K562 (cell line): ENCODE measurements at regions not wholly inside any gene's neighbourhood (a gene's known extent, or its start where the extent isn't known, plus 50 kb on each side); places are given as distances from the start of the nearest gene placed in this dataset.

Experiments
- ATAC-seq: fragments of 200-7000 bp; cut with Tn5 transposase; 3 replicates; pipeline ENCODE4 v1.9.1; 2020; ENCODE audit warnings: moderate library complexity
- BruUV-seq: library from RNA; stranded (reverse); fragments of 400-500 nt; replicated peaks from 2 replicates; lab custom pipeline; 2021; lab: Mats Ljungman, UMichigan
- CTCF ChIA-PET: fragments of 300-600 bp; formaldehyde crosslinking; extraction: SDS; loops from one replicate; lab custom pipeline; 2021; ENCODE audit warnings: low intra/inter-chr PET ratio; lab: Yijun Ruan, JAX
- POLR2A ChIA-PET: fragments of 300-600, 350-650 bp; sonication (Branson Sonifier 250); formaldehyde crosslinking; extraction: SDS; loops from one replicate; lab custom pipeline; 2021; ENCODE audit warnings: antibody characterized with exemption, inconsistent platforms; lab: Yijun Ruan, JAX
- DNase-seq, 4 experiments: peaks; one replicate each; pipeline versions ENCODE4 v3.0.0 to v3.0.0-alpha.2; 2011 to 2018; ENCODE audit warnings: low spot score in 3 of 4, mixed read lengths in 3 of 4; ENCODE audit errors: extremely low read depth in 1 of 4
- FAIRE-seq: peaks from 2 replicates; lab custom pipeline; 2011; peaks lifted over from hg19 to GRCh38; lab: Jason Lieb, UNC
- H2AFZ ChIP-seq: 2 replicates; pipeline ENCODE4 v1.6.0; 2011; ENCODE audit warnings: low read depth, low read length, control low read depth, inconsistent platforms
- H3K27ac ChIP-seq: fragments of 200-600 bp; 3 replicates; pipeline ENCODE4 v1.8.0; 2011; ENCODE audit warnings: low read depth, mild to moderate bottlenecking, control low read depth, inconsistent platforms, low read length, moderate library complexity, mixed read lengths; ENCODE audit errors: extremely low read depth
- H3K27me3 ChIP-seq, 2 experiments: fragments of 300-600 bp in 1 of 2; 2 replicates in 1 of 2; 3 replicates in 1 of 2; pipeline versions ENCODE4 v1.6.0 to v1.8.0; 2011; ENCODE audit warnings: inconsistent platforms in 2 of 2, low read length in 2 of 2, mild to moderate bottlenecking in 1 of 2, mixed read lengths in 1 of 2, moderate library complexity in 1 of 2; ENCODE audit not compliant: control insufficient read depth in 2 of 2, insufficient read depth in 2 of 2
- H3K36me3 ChIP-seq: fragments of 300-600 bp; 3 replicates; pipeline ENCODE4 v1.8.0; 2011; ENCODE audit warnings: mild to moderate bottlenecking, low read length, inconsistent platforms; ENCODE audit not compliant: control insufficient read depth, insufficient read depth
- H3K4me1 ChIP-seq, 2 experiments: fragments of 200-600 bp in 1 of 2; replicated peaks in 1 of 2; 2 replicates in 1 of 2; 3 replicates in 1 of 2; pipeline versions ENCODE4 v1.5.1 to v1.8.0; 2011; ENCODE audit warnings: inconsistent platforms in 2 of 2, low read length in 2 of 2, mild to moderate bottlenecking in 1 of 2, mixed read lengths in 1 of 2, moderate library complexity in 1 of 2; ENCODE audit not compliant: control insufficient read depth in 2 of 2, insufficient read depth in 2 of 2
- H3K4me2 ChIP-seq: 2 replicates; pipeline ENCODE4 v1.6.1; 2011; ENCODE audit warnings: low read length, control low read depth, inconsistent platforms, mixed read lengths; ENCODE audit not compliant: insufficient read depth
- H3K4me3 ChIP-seq: fragments of 200-600 bp; sonication (generic), shearing (Covaris generic); 2 replicates; pipeline ENCODE4 v1.5.1; 2016; ENCODE audit warnings: control low read depth, inconsistent platforms
- H3K79me2 ChIP-seq: fragments of 200-600 bp; 3 replicates; pipeline ENCODE4 v1.8.0; 2011; ENCODE audit warnings: low read length, inconsistent platforms; ENCODE audit not compliant: control insufficient read depth, insufficient read depth
- H3K9ac ChIP-seq, 2 experiments: 2 replicates each; pipeline versions ENCODE4 v1.6.0 to v1.6.1; 2011; ENCODE audit warnings: low read depth in 2 of 2, low read length in 2 of 2, control low read depth in 1 of 2, inconsistent platforms in 1 of 2, mild to moderate bottlenecking in 1 of 2, mixed read lengths in 1 of 2; ENCODE audit not compliant: insufficient read depth in 1 of 2
- H3K9me1 ChIP-seq: one replicate; pipeline ENCODE4 v1.6.0; 2011; ENCODE audit warnings: inconsistent platforms, mild to moderate bottlenecking, low read length, moderate library complexity; ENCODE audit not compliant: control insufficient read depth, insufficient read depth
- H3K9me3 ChIP-seq: replicated peaks from 2 replicates; pipeline ENCODE4 v1.5.1; 2011; ENCODE audit warnings: low read depth, low read length, inconsistent platforms; ENCODE audit not compliant: control insufficient read depth, insufficient read depth
- H4K20me1 ChIP-seq: replicated peaks from 2 replicates; pipeline ENCODE4 v1.6.1; 2011; ENCODE audit warnings: low read length, inconsistent platforms, mixed read lengths; ENCODE audit not compliant: control insufficient read depth, insufficient read depth
- CEBPG ChIP-seq, 3 experiments: fragments of 200-800 bp in 1 of 3; sonication (Bioruptor generic) in 1 of 3; sonication (generic) in 1 of 3; formaldehyde crosslinking in 1 of 3; IDR thresholded peaks in 2 of 3; conservative IDR thresholded peaks in 1 of 3; 2 replicates each; pipeline versions ENCODE4 v1.6.1 to v1.8.0; 2016 to 2022; ENCODE audit warnings: missing compliant biosample characterization in 2 of 3, missing genetic modification characterization in 2 of 3, mild to moderate bottlenecking in 1 of 3, missing genetic modification reagents in 1 of 3
- DPF2 ChIP-seq: fragments of 450-650 bp; IDR thresholded peaks from 2 replicates; pipeline ENCODE4 v1.6.1; 2016
- EP400 ChIP-seq: fragments of 450-650 bp; IDR thresholded peaks from 2 replicates; pipeline ENCODE4 v1.6.1; 2017; ENCODE audit warnings: antibody characterized with exemption, mild to moderate bottlenecking, moderate library complexity
- ESRRA ChIP-seq: fragments of 450-650 bp; IDR thresholded peaks from 2 replicates; pipeline ENCODE4 v1.6.1; 2014; ENCODE audit warnings: low read depth, mild to moderate bottlenecking, moderate library complexity, borderline replicate concordance
- ESRRB ChIP-seq: fragments of 250-450 bp; sonication (Bioruptor Pico); IDR thresholded peaks from 2 replicates; pipeline ENCODE4 v1.5.0; 2020; ENCODE audit warnings: mild to moderate bottlenecking, moderate library complexity, borderline replicate concordance
- GABPA ChIP-seq: fragments of 200-800 bp; sonication (Bioruptor generic); conservative IDR thresholded peaks from 2 replicates; pipeline ENCODE4 v1.6.1; 2016; ENCODE audit warnings: low read depth, missing genetic modification characterization, missing compliant biosample characterization
- KAT8 ChIP-seq: fragments of 450-650 bp; IDR thresholded peaks from 2 replicates; pipeline ENCODE4 v1.6.1; 2016; ENCODE audit warnings: low read depth, mild to moderate bottlenecking
- MCM7 ChIP-seq, 2 experiments: fragments of 450-650 bp; IDR thresholded peaks; 2 replicates each; pipeline ENCODE4 v1.6.1; 2016 to 2018
- NCOA4 ChIP-seq: fragments of 450-650 bp; IDR thresholded peaks from 2 replicates; pipeline ENCODE4 v1.6.1; 2018; ENCODE audit warnings: mild to moderate bottlenecking; ENCODE audit not compliant: partially characterized antibody
- NCOR1 ChIP-seq: fragments of 450-650 bp; IDR thresholded peaks from 2 replicates; pipeline ENCODE4 v1.6.1; 2016; ENCODE audit warnings: mild to moderate bottlenecking, moderate library complexity
- PKNOX1 ChIP-seq: fragments of 450-650 bp; IDR thresholded peaks from 2 replicates; pipeline ENCODE4 v1.6.1; 2016
- SMARCA4 ChIP-seq: fragments of 450-650 bp; IDR thresholded peaks from 2 replicates; pipeline ENCODE4 v1.6.1; 2016
- XRCC5 ChIP-seq: fragments of 200-400 bp; formaldehyde crosslinking; IDR thresholded peaks from 2 replicates; pipeline ENCODE4 v1.6.1; 2017; ENCODE audit warnings: low read depth, mild to moderate bottlenecking, low read length
- ZNF584 ChIP-seq: fragments of 200-800 bp; sonication (Bioruptor generic); IDR thresholded peaks from 2 replicates; pipeline ENCODE4 v1.6.1; 2016; ENCODE audit warnings: low read depth, mild to moderate bottlenecking, missing genetic modification characterization, missing compliant biosample characterization
- WGBS: fragments of 100-300 bp; shearing (Covaris generic); methylation state at CpG from one replicate; pipeline ENCODE4 v1.1.6; 2016; ENCODE audit warnings: low coverage, mixed read lengths; ENCODE audit not compliant: insufficient coverage; ENCODE audit errors: missing lambda C conversion rate; 5-methylcytosine and 5-hydroxymethylcytosine counted together
- in situ Hi-C: fragments of 300-500 bp; cut with MboI; formaldehyde crosslinking; loops from 4 replicates; pipeline ENCODE4 v1.15.0; 2018; ENCODE audit warnings: inconsistent platforms, mixed read lengths
- intact Hi-C: fragments of 100-400 bp; cut with micrococcal nuclease; formaldehyde crosslinking; loops from 2 replicates; pipeline ENCODE4 v1.14.2; 2022

GRCh38 chr12:105954951-105955931, 183.5 kb downstream of the NUAK1 start (continued):
- TF ChIP-seq NCOA4 (no peak), EP400 (no peak), NCOR1 (peak; percentile 54), ZNF584 (peak; percentile 57; the same call in 1 of the 2 replicates), ESRRA (no peak), SMARCA4 (no peak), GABPA (no peak; the same call in 1 of the 2 replicates), PKNOX1 (peak; percentile 79), ESRRB (no peak), DPF2 (peak; percentile 56)

GRCh38 chr12:105955976-105956375, 182.8 kb downstream of the NUAK1 start:
- no peaks in the 10 kb centered on the region for H3K27me3 ChIP-seq
- H3K9ac ChIP-seq, result no peak overlapping the region
- no peaks in the 10 kb centered on the region for H3K79me2 ChIP-seq
- CTCF ChIA-PET, result no interaction called here
- H3K27ac ChIP-seq, result no peak overlapping the region
- no peaks in the 10 kb centered on the region for H3K36me3 ChIP-seq
- no peaks in the 10 kb centered on the region for H3K9me1 ChIP-seq
- no peaks in the 10 kb centered on the region for H4K20me1 ChIP-seq
- WGBS, result 9% methylated on average over 2 of the region's 2 CpGs
- intact Hi-C loops, result no loop called here
- DNase-seq (no peak), FAIRE-seq (no peak), ATAC-seq (no peak)
- no TSS peak for BruUV-seq
- no peak overlapping the region for H3K4me2 ChIP-seq
- in situ Hi-C loops, result no loop called here
- POLR2A ChIA-PET, result interaction anchor here (1.0 to 1.1 kb wide), 2 partner anchors 16 to 29 kb away, joined by 3 read pairs; no protein-coding TSS in a partner anchor
- no peak overlapping the region for H2AFZ ChIP-seq
- H3K4me1 ChIP-seq, result peaks cover 4 to 31% of the 10 kb centered on the region in 2 experiments; a peak in 3 of 5 replicates
- TF ChIP-seq CEBPG (CRISPR knock-in tag; IDR thresholded peaks at IDR 0.05) (no peak), CEBPG (tag; conservative IDR thresholded peaks at IDR 0.05 in 1 of 2, IDR thresholded peaks at IDR 0.05 in 1 of 2) (no peak), MCM7 (IDR thresholded peaks at IDR 0.05) (no peak), XRCC5 (no peak), KAT8 (no peak)
- H3K4me3 ChIP-seq, result no peak overlapping the region
- H3K9me3 ChIP-seq, result no peaks in the 10 kb centered on the region
